Endothelial cell (in vitro differentiated cells): ENCODE measurements at regions not wholly inside any gene's neighbourhood (a gene's known extent, or its start where the extent isn't known, plus 50 kb on each side); places are given as distances from the start of the nearest gene placed in this dataset.

Source experiments
- DNase-seq: peaks from one replicate; pipeline ENCODE4 v3.0.0; 2021; ENCODE audit warnings: low spot score
- H3K27ac Mint-ChIP-seq: one replicate; pipeline ENCODE4 v1.8.0; 2021; ENCODE audit warnings: mixed read lengths, inconsistent platforms; ENCODE audit not compliant: unreplicated experiment
- H3K27me3 Mint-ChIP-seq: one replicate; pipeline ENCODE4 v1.8.0; 2021; ENCODE audit warnings: mild to moderate bottlenecking, moderate library complexity, mixed read lengths, inconsistent platforms; ENCODE audit not compliant: unreplicated experiment
- H3K36me3 Mint-ChIP-seq: one replicate; pipeline ENCODE4 v1.8.0; 2021; ENCODE audit warnings: mild to moderate bottlenecking, low read depth, mixed read lengths, inconsistent platforms; ENCODE audit not compliant: unreplicated experiment
- H3K4me1 Mint-ChIP-seq: one replicate; pipeline ENCODE4 v1.8.0; 2021; ENCODE audit warnings: mild to moderate bottlenecking, mixed read lengths, inconsistent platforms; ENCODE audit not compliant: unreplicated experiment
- H3K4me3 Mint-ChIP-seq: one replicate; pipeline ENCODE4 v1.8.0; 2021; ENCODE audit warnings: mild to moderate bottlenecking, mixed read lengths, inconsistent platforms; ENCODE audit not compliant: unreplicated experiment
- H3K9me3 Mint-ChIP-seq: one replicate; pipeline ENCODE4 v1.8.0; 2021; ENCODE audit warnings: mixed read lengths, inconsistent platforms; ENCODE audit not compliant: unreplicated experiment
- TF ChIP-seq, protein P1 (sequence below): fragments of 200-600 bp; sonication (generic); IDR thresholded peaks from one replicate; pipeline ENCODE4 v1.5.0; 2021; ENCODE audit warnings: antibody characterized with exemption; ENCODE audit not compliant: unreplicated experiment

DNA sequence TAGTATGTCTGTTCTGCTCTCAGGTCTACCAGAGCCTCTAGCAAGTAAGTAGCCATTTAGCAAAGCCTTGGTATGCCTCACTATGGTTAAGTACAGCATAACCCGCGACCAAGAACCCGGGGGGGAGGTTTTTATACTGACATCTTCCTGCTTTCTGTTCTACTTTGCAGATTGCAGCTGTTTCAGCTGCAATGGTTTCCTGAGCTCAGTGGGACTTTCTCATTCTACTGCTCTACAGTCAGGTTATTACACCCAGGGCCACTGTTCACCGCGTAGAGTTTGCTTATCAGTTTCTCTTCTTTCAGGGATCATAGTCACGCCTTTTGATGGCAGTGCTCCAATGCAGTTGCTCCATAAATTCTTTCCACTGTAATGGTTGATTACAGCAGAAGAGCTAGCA, 631.3 kb downstream of the TFAP2A start:
- Mint-ChIP-seq H3K4me3 (no peak overlapping the region), H3K27me3 (no peaks in the 10 kb centered on the region), H3K4me1 (no peaks in the 10 kb centered on the region), H3K27ac (no peak overlapping the region), H3K36me3 (no peaks in the 10 kb centered on the region), H3K9me3 (no peaks in the 10 kb centered on the region)
- DNase-seq: no peak
- TF ChIP-seq, protein P1, sequence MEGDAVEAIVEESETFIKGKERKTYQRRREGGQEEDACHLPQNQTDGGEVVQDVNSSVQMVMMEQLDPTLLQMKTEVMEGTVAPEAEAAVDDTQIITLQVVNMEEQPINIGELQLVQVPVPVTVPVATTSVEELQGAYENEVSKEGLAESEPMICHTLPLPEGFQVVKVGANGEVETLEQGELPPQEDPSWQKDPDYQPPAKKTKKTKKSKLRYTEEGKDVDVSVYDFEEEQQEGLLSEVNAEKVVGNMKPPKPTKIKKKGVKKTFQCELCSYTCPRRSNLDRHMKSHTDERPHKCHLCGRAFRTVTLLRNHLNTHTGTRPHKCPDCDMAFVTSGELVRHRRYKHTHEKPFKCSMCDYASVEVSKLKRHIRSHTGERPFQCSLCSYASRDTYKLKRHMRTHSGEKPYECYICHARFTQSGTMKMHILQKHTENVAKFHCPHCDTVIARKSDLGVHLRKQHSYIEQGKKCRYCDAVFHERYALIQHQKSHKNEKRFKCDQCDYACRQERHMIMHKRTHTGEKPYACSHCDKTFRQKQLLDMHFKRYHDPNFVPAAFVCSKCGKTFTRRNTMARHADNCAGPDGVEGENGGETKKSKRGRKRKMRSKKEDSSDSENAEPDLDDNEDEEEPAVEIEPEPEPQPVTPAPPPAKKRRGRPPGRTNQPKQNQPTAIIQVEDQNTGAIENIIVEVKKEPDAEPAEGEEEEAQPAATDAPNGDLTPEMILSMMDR: no peak

DNA sequence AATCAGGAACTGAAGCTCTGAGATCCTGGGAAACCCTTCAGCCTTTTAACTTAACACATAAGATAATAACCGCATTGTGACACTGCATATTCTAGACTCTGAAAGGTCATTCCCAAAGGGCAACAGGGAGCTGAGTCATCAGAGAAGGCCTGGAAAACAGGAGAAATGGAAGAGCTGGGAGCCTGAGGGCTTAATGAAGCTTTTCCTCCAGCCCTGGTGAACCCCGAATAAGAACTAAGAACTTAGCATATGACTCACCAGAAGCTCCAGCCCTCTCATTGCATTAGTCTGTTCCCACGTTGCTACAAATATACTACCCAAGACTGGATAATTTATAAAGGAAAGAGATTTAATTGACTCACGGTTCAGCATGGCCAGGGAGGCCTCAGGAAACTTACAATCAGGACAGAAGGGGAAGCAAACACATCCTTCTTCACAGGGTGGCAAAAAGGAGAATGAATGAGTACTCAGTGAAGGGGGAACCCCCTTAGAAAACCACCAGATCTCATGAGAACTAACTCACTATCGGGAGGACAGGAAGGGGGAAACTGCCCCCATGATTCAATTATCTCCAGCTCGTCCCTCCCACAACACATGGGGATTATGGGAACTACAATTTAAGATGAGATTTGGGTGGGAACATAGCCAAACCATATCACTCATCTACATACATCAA, 648.5 kb downstream of the TFAP2A start:
- no peaks in the 10 kb centered on the region for H3K36me3 Mint-ChIP-seq
- DNase-seq: no peak
- TF ChIP-seq, protein P1: no peak
- H3K4me3 Mint-ChIP-seq: no peak overlapping the region
- no peaks in the 10 kb centered on the region for H3K4me1 Mint-ChIP-seq
- H3K27ac Mint-ChIP-seq: no peak overlapping the region
- no peaks in the 10 kb centered on the region for H3K9me3 Mint-ChIP-seq
- no peaks in the 10 kb centered on the region for H3K27me3 Mint-ChIP-seq

DNA sequence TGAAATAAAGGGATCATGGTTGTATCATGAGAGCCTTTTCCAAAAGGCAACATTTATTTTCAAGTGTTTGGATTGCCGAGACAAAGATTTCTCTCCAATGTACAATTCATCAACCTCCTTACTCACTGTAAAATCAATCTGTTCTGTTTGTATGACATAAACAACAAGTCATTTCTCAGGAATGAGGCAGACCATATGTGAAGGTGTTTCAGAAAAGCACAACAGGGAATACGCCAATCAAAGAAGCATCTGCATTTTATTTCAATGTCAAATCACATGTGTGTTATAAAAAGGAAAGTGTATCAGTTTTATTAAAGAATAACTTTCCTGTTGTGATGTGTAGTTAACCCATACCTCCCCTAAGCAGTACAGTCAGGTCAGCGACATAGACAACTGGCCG, 653.7 kb downstream of the TFAP2A start:
- no peak overlapping the region for H3K27ac Mint-ChIP-seq
- H3K4me3 Mint-ChIP-seq: no peak overlapping the region
- H3K4me1 Mint-ChIP-seq: no peaks in the 10 kb centered on the region
- TF ChIP-seq, protein P1: no peak
- H3K27me3 Mint-ChIP-seq: no peaks in the 10 kb centered on the region
- no peaks in the 10 kb centered on the region for H3K36me3 Mint-ChIP-seq
- no peaks in the 10 kb centered on the region for H3K9me3 Mint-ChIP-seq
- DNase-seq: no peak

DNA sequence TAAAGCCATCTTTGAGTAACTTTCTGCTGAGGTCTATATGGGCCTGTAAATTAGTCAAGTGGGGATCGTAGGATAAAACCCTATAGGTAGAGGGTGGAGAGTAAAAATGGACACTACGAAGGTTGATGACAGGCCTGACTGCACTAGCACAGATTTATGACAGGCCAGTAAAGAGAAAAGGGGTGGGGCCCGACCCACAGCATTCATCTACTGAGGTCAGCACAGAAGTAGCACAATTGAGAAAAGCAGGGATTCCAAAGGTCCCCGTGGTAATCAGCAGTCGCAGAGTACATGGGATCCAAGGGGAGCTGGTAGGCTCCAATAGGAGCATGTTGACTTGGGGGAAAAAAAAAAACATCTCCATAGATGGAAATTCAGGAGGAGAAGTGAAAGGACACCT, 660.4 kb downstream of the TFAP2A start:
- DNase-seq: no peak
- Mint-ChIP-seq H3K27me3 (no peaks in the 10 kb centered on the region), H3K36me3 (no peaks in the 10 kb centered on the region)

DNA sequence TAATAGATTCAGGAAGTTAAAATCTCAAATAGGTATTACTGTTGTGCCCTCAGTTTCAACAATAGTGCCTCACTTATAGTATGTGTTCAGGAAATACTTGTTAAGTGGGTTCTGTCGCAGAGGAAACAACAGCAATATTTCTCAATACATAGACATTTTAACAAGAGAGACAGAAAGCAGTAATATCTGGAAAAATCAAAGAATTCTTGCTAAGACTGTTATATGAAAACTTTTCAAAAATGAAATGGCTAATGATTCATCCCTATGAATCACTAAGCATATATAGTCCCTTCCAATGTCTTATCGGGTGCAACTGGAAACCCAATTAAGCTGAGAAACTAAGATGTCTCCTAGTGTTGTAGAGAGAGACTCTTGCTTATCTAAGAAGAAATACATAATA, 668.9 kb downstream of the TFAP2A start:
- H3K9me3 Mint-ChIP-seq: no peaks in the 10 kb centered on the region
- no peaks in the 10 kb centered on the region for H3K4me1 Mint-ChIP-seq
- TF ChIP-seq, protein P1: no peak
- no peak for DNase-seq
- H3K4me3 Mint-ChIP-seq: no peak overlapping the region
- H3K36me3 Mint-ChIP-seq: no peaks in the 10 kb centered on the region
- H3K27ac Mint-ChIP-seq: no peak overlapping the region
- H3K27me3 Mint-ChIP-seq: no peaks in the 10 kb centered on the region

More for the DNA sequence above, 660.4 kb downstream of the TFAP2A start:
- H3K4me3 Mint-ChIP-seq: no peak overlapping the region
- H3K4me1 Mint-ChIP-seq: no peaks in the 10 kb centered on the region
- TF ChIP-seq, protein P1: no peak
- H3K9me3 Mint-ChIP-seq: no peaks in the 10 kb centered on the region
- H3K27ac Mint-ChIP-seq: no peak overlapping the region
